Calu3 (cell line): ENCODE measurements at regions not wholly inside any gene's neighbourhood (a gene's known extent, or its start where the extent isn't known, plus 50 kb on each side); places are given as distances from the start of the nearest gene placed in this dataset.

Experiments used
- BruUV-seq: library from RNA; stranded (reverse); fragments of 400-500 nt; replicated peaks from 2 replicates; lab custom pipeline; 2021; lab: Mats Ljungman, UMichigan
- CTCF ChIA-PET: fragments of 300-600 bp; sonication (Branson Sonifier 250); formaldehyde crosslinking; loops from one replicate; lab custom pipeline; 2022; ENCODE audit warnings: antibody characterized with exemption; lab: Charles Lee
- DNase-seq: peaks from one replicate; pipeline ENCODE4 v3.0.0; 2022
- H3K27ac Mint-ChIP-seq: one replicate; pipeline ENCODE4 v1.8.0; 2022; ENCODE audit warnings: mixed read lengths; ENCODE audit not compliant: unreplicated experiment
- H3K27me3 Mint-ChIP-seq: one replicate; pipeline ENCODE4 v1.8.0; 2022; ENCODE audit warnings: mixed read lengths; ENCODE audit not compliant: unreplicated experiment
- H3K36me3 Mint-ChIP-seq: one replicate; pipeline ENCODE4 v1.8.0; 2022; ENCODE audit warnings: mild to moderate bottlenecking, moderate library complexity, mixed read lengths; ENCODE audit not compliant: insufficient read depth, unreplicated experiment
- H3K4me1 Mint-ChIP-seq: one replicate; pipeline ENCODE4 v1.8.0; 2022; ENCODE audit warnings: mild to moderate bottlenecking, low read depth, mixed read lengths; ENCODE audit not compliant: unreplicated experiment
- H3K4me3 Mint-ChIP-seq: one replicate; pipeline ENCODE4 v1.8.0; 2022; ENCODE audit warnings: mild to moderate bottlenecking, low read depth, moderate library complexity, mixed read lengths; ENCODE audit not compliant: unreplicated experiment
- H3K9me3 Mint-ChIP-seq: one replicate; pipeline ENCODE4 v1.8.0; 2022; ENCODE audit warnings: low read depth, mixed read lengths; ENCODE audit not compliant: unreplicated experiment
- CTCF ChIP-seq: fragments of 200-600 bp; IDR thresholded peaks from one replicate; pipeline ENCODE4 v1.8.0; 2022; ENCODE audit warnings: antibody characterized with exemption; ENCODE audit not compliant: unreplicated experiment
- intact Hi-C: fragments of 100-400 bp; cut with micrococcal nuclease; formaldehyde crosslinking; loops from one replicate; pipeline ENCODE4 v1.10.0; 2022; ENCODE audit not compliant: unreplicated experiment

- no peak for TF ChIP-seq CTCF
- Mint-ChIP-seq H3K4me1 (no peaks in the 10 kb centered on the region), H3K27ac (no peak overlapping the region), H3K27me3 (no peaks in the 10 kb centered on the region), H3K9me3 (peaks cover 4% of the 10 kb centered on the region), H3K4me3 (no peak overlapping the region), H3K36me3 (no peaks in the 10 kb centered on the region)
- BruUV-seq = no TSS peak
- CTCF ChIA-PET = no interaction called here
- no peak for DNase-seq
- intact Hi-C loops = no loop called here
Measured at GRCh38 chr10:37733822-37734221, 123.6 kb downstream of the ZNF248 start.

GRCh38 chr10:37732685-37733084 is 124.7 kb downstream of the ZNF248 start:
- H3K36me3 Mint-ChIP-seq = no peaks in the 10 kb centered on the region
- TF ChIP-seq CTCF = no peak
- DNase-seq = no peak
- no TSS peak for BruUV-seq
- peaks cover 4% of the 10 kb centered on the region for H3K9me3 Mint-ChIP-seq
- no peaks in the 10 kb centered on the region for H3K4me1 Mint-ChIP-seq
- H3K27ac Mint-ChIP-seq = no peak overlapping the region
- intact Hi-C loops = no loop called here
- CTCF ChIA-PET = no interaction called here
- H3K4me3 Mint-ChIP-seq = no peak overlapping the region
- no peaks in the 10 kb centered on the region for H3K27me3 Mint-ChIP-seq

- Mint-ChIP-seq H3K36me3 (peaks cover 5% of the 10 kb centered on the region), H3K4me1 (no peaks in the 10 kb centered on the region), H3K4me3 (no peak overlapping the region), H3K27me3 (no peaks in the 10 kb centered on the region), H3K9me3 (peaks cover 7% of the 10 kb centered on the region), H3K27ac (no peak overlapping the region)
- intact Hi-C loops = no loop called here
- CTCF ChIA-PET = no interaction called here
- no TSS peak for BruUV-seq
- TF ChIP-seq CTCF = no peak
- DNase-seq = no peak
Measured at GRCh38 chr10:37728830-37729229, 128.6 kb downstream of the ZNF248 start.

GRCh38 chr10:37727491-37728352 is 129.7 kb downstream of the ZNF248 start:
- TF ChIP-seq CTCF = no peak
- Mint-ChIP-seq H3K27ac (no peak overlapping the region), H3K4me1 (no peaks in the 10 kb centered on the region), H3K36me3 (peaks cover 5% of the 10 kb centered on the region), H3K9me3 (peaks cover 9% of the 10 kb centered on the region), H3K27me3 (no peaks in the 10 kb centered on the region), H3K4me3 (no peak overlapping the region)
- CTCF ChIA-PET = no interaction called here
- no peak for DNase-seq
- intact Hi-C loops = no loop called here
- no TSS peak for BruUV-seq
